Breast epithelium (tissue), 4 donors: ENCODE measurements at regions not wholly inside any gene's neighbourhood (a gene's known extent, or its start where the extent isn't known, plus 50 kb on each side); places are given as distances from the start of the nearest gene placed in this dataset.
A peak's percentile ranks its signal among the peaks of the same experiment; 100 is the strongest.

Source experiments
- DNase-seq, 2 donors: peaks; one replicate each; pipeline ENCODE4 v3.0.0-alpha.2; 2019; ENCODE audit warnings: low spot score in 2 of 2
- H3K27ac ChIP-seq, 2 donors: fragments of 200-600 bp; sonication (generic) in 1 of 2; one replicate each; pipeline ENCODE4 v1.5.1; 2016 to 2019; ENCODE audit warnings: mild to moderate bottlenecking in 1 of 2
- H3K27me3 ChIP-seq, 2 donors: fragments of 200-600 bp; sonication (generic) in 1 of 2; one replicate each; pipeline versions ENCODE4 v1.5.1 to v1.6.0; 2017 to 2019; ENCODE audit warnings: control low read depth in 1 of 2, mild to moderate bottlenecking in 1 of 2
- H3K36me3 ChIP-seq: fragments of 200-600 bp; one replicate; pipeline ENCODE4 v1.5.1; 2019
- H3K4me1 ChIP-seq, 2 donors: fragments of 200-600 bp; sonication (generic); one replicate each; pipeline ENCODE4 v1.5.1; 2016 to 2019; ENCODE audit warnings: control low read depth in 1 of 2
- H3K4me3 ChIP-seq, 3 donors: fragments of 200-600 bp; sonication (generic); 1 replicate in 2 of 3; 2 replicates in 1 of 3; pipeline ENCODE4 v1.5.1; 2016 to 2019; ENCODE audit warnings: mild to moderate bottlenecking in 3 of 3, moderate library complexity in 2 of 3
- H3K9me3 ChIP-seq, 2 donors: fragments of 200-600 bp; sonication (generic) in 1 of 2; one replicate each; pipeline ENCODE4 v1.5.1; 2016 to 2019; ENCODE audit warnings: control low read depth in 1 of 2
- CTCF ChIP-seq, 3 donors: fragments of 450-650 bp; IDR thresholded peaks; one replicate each; pipeline ENCODE4 v1.5.1; 2016 to 2017; ENCODE audit warnings: antibody characterized with exemption in 3 of 3, mild to moderate bottlenecking in 3 of 3, moderate library complexity in 3 of 3
- POLR2A ChIP-seq: fragments of 450-650 bp; IDR thresholded peaks from one replicate; pipeline ENCODE4 v1.6.1; 2016; ENCODE audit warnings: antibody characterized with exemption, mild to moderate bottlenecking, moderate library complexity
- POLR2AphosphoS5 ChIP-seq, 3 donors: sonication (generic); formaldehyde crosslinking; IDR thresholded peaks; one replicate each; pipeline ENCODE4 v1.6.1; 2017; ENCODE audit warnings: antibody characterized with exemption in 3 of 3
- intact Hi-C: fragments of 100-400 bp; cut with DNase I; formaldehyde crosslinking; loops from one replicate; pipeline ENCODE4 v1.15.1; 2023; ENCODE audit warnings: low total_unique reads

GRCh38 chr15:31974855-31975829, 55.2 kb upstream of the CHRNA7 start:
- H3K27me3 ChIP-seq, result peaks cover 0 to 24% of the 10 kb centered on the region in 2 donors
- H3K4me3 ChIP-seq, result peak overlapping the region in 2 of 3 donors; percentile 14 to 45
- no peak for DNase-seq
- peak in 2 of 3 donors; percentile 13 to 48 for TF ChIP-seq CTCF (IDR thresholded peaks at IDR 0.05)
- TF ChIP-seq POLR2AphosphoS5 (IDR thresholded peaks at IDR 0.05), result no peak
- TF ChIP-seq POLR2A, result no peak
- intact Hi-C loops, result loop anchor here (5.0 kb wide), 1 partner anchor 653 kb away; no protein-coding TSS in a partner anchor
- H3K4me1 ChIP-seq, result no peaks in the 10 kb centered on the region
- H3K9me3 ChIP-seq, result no peaks in the 10 kb centered on the region
- no peaks in the 10 kb centered on the region for H3K36me3 ChIP-seq
- H3K27ac ChIP-seq, result no peak overlapping the region

- no peak for TF ChIP-seq CTCF (IDR thresholded peaks at IDR 0.05)
- no peak for TF ChIP-seq POLR2A
- TF ChIP-seq POLR2AphosphoS5 (IDR thresholded peaks at IDR 0.05), result no peak
- Histone ChIP-seq H3K36me3 (no peaks in the 10 kb centered on the region), H3K4me3 (no peak overlapping the region), H3K27ac (no peak overlapping the region), H3K9me3 (no peaks in the 10 kb centered on the region), H3K4me1 (no peaks in the 10 kb centered on the region), H3K27me3 (peaks cover 0 to 24% of the 10 kb centered on the region in 2 donors)
- intact Hi-C loops, result loop anchor here (5.0 kb wide), 1 partner anchor 654 kb away; no protein-coding TSS in a partner anchor
- DNase-seq, result no peak
Measured at GRCh38 chr15:31975830-31976229, 54.5 kb upstream of the CHRNA7 start.

GRCh38 chr15:31977138-31977537, 53.2 kb upstream of the CHRNA7 start:
- Histone ChIP-seq H3K4me3 (no peak overlapping the region), H3K27ac (no peak overlapping the region), H3K36me3 (no peaks in the 10 kb centered on the region), H3K27me3 (peaks cover 0 to 24% of the 10 kb centered on the region in 2 donors), H3K9me3 (no peaks in the 10 kb centered on the region), H3K4me1 (no peaks in the 10 kb centered on the region)
- no peak for TF ChIP-seq CTCF (IDR thresholded peaks at IDR 0.05)
- TF ChIP-seq POLR2AphosphoS5 (IDR thresholded peaks at IDR 0.05), result no peak
- TF ChIP-seq POLR2A, result no peak
- intact Hi-C loops, result loop anchor here (5.0 kb wide), 1 partner anchor 655 kb away; no protein-coding TSS in a partner anchor
- DNase-seq, result no peak

- no peaks in the 10 kb centered on the region for H3K9me3 ChIP-seq
- H3K27ac ChIP-seq, result no peak overlapping the region
- TF ChIP-seq POLR2A, result no peak
- TF ChIP-seq POLR2AphosphoS5 (IDR thresholded peaks at IDR 0.05), result no peak
- peak; percentile 48 to 68 (median 61) for TF ChIP-seq CTCF (IDR thresholded peaks at IDR 0.05)
- H3K4me1 ChIP-seq, result no peaks in the 10 kb centered on the region
- no peak for DNase-seq
- H3K36me3 ChIP-seq, result no peaks in the 10 kb centered on the region
- H3K27me3 ChIP-seq, result peaks cover 0 to 24% of the 10 kb centered on the region in 2 donors
- no peak overlapping the region for H3K4me3 ChIP-seq
- intact Hi-C loops, result loop anchor here (5.0 kb wide), 1 partner anchor 656 kb away; no protein-coding TSS in a partner anchor
Measured at GRCh38 chr15:31977812-31978661, 52.3 kb upstream of the CHRNA7 start.
